H1 (cell line): ENCODE measurements at regions not wholly inside any gene's neighbourhood (a gene's known extent, or its start where the extent isn't known, plus 50 kb on each side); places are given as distances from the start of the nearest gene placed in this dataset.

Experiments
- CTCF ChIA-PET: fragments of 300-600 bp; sonication (Branson Sonifier 250); formaldehyde crosslinking; loops from one replicate; lab custom pipeline; 2021; ENCODE audit not compliant: partially characterized antibody; lab: Charles Lee
- POLR2A ChIA-PET: fragments of 300-600 bp; sonication (Branson Sonifier 250); formaldehyde crosslinking; loops from one replicate; lab custom pipeline; 2021; ENCODE audit warnings: inconsistent platforms; ENCODE audit not compliant: partially characterized antibody; lab: Charles Lee
- DNase-seq, 2 experiments: peaks; one replicate each; pipeline versions ENCODE4 v3.0.0 to v3.0.0-alpha.2; 2010 to 2022; ENCODE audit warnings: low spot score in 2 of 2, low read depth in 1 of 2, mixed read lengths in 1 of 2
- FAIRE-seq: peaks from 2 replicates; lab custom pipeline; 2011; peaks lifted over from hg19 to GRCh38; lab: Jason Lieb, UNC
- H2AFZ ChIP-seq: 2 replicates; pipeline ENCODE4 v1.8.1; 2012; ENCODE audit warnings: low read length, inconsistent platforms
- H2AK5ac ChIP-seq: 2 replicates; pipeline ENCODE4 v1.6.1; 2013; ENCODE audit warnings: low read depth, low read length
- H2BK120ac ChIP-seq: replicated peaks from 2 replicates; pipeline ENCODE3; 2013; ENCODE audit warnings: low read depth, low read length, inconsistent platforms
- H2BK12ac ChIP-seq: 2 replicates; pipeline ENCODE4 v1.6.1; 2013; ENCODE audit warnings: low read depth, low read length
- H2BK15ac ChIP-seq: 2 replicates; pipeline ENCODE4 v1.6.1; 2013; ENCODE audit warnings: low read length
- H2BK20ac ChIP-seq: 2 replicates; pipeline ENCODE4 v1.6.1; 2013; ENCODE audit warnings: low read length
- H2BK5ac ChIP-seq: 2 replicates; pipeline ENCODE4 v1.6.1; 2013; ENCODE audit warnings: low read depth, low read length
- H3K14ac ChIP-seq: 2 replicates; pipeline ENCODE4 v1.6.1; 2013; ENCODE audit warnings: inconsistent platforms; ENCODE audit not compliant: insufficient read length
- H3K18ac ChIP-seq: 2 replicates; pipeline ENCODE4 v1.6.1; 2013; ENCODE audit warnings: low read length; ENCODE audit errors: extremely low read depth
- H3K23ac ChIP-seq: 2 replicates; pipeline ENCODE4 v1.6.1; 2013; ENCODE audit warnings: inconsistent platforms; ENCODE audit not compliant: insufficient read length
- H3K23me2 ChIP-seq: 2 replicates; pipeline ENCODE4 v1.6.1; 2013; ENCODE audit warnings: low read depth, low read length
- H3K27ac ChIP-seq: 2 replicates; pipeline ENCODE4 v1.6.1; 2011; ENCODE audit warnings: low read depth, low read length, inconsistent platforms
- H3K27me3 ChIP-seq, 4 experiments: replicated peaks in 1 of 4; 1 replicate in 1 of 4; 2 replicates in 3 of 4; pipeline versions ENCODE4 v1.6.1 to v1.8.1; 2011 to 2013; ENCODE audit warnings: low read length in 3 of 4, mild to moderate bottlenecking in 3 of 4, inconsistent platforms in 2 of 4, mixed read lengths in 2 of 4, moderate library complexity in 1 of 4; ENCODE audit not compliant: control insufficient read depth in 3 of 4, insufficient read depth in 3 of 4; ENCODE audit errors: extremely low read depth in 1 of 4
- H3K36me3 ChIP-seq, 4 experiments: 2 replicates each; pipeline versions ENCODE4 v1.6.1 to v1.8.1; 2011 to 2013; ENCODE audit warnings: mild to moderate bottlenecking in 4 of 4, low read length in 3 of 4, moderate library complexity in 2 of 4, control low read depth in 1 of 4, inconsistent platforms in 1 of 4; ENCODE audit not compliant: insufficient read depth in 4 of 4, control insufficient read depth in 2 of 4
- H3K4ac ChIP-seq: replicated peaks from 2 replicates; pipeline ENCODE3; 2013; ENCODE audit warnings: low read length, low read depth, mixed read lengths, inconsistent platforms; ENCODE audit not compliant: insufficient read length
- H3K4me1 ChIP-seq, 4 experiments: replicated peaks in 1 of 4; 1 replicate in 1 of 4; 2 replicates in 3 of 4; pipeline versions ENCODE4 v1.6.1 to v1.8.1; 2011 to 2013; ENCODE audit warnings: low read length in 3 of 4, inconsistent platforms in 2 of 4, mixed read lengths in 1 of 4; ENCODE audit not compliant: insufficient read depth in 4 of 4, control insufficient read depth in 3 of 4
- H3K4me2 ChIP-seq, 2 experiments: 2 replicates each; pipeline versions ENCODE4 v1.6.1 to v1.8.1; 2011 to 2013; ENCODE audit warnings: low read depth in 2 of 2, low read length in 2 of 2, control low read depth in 1 of 2, inconsistent platforms in 1 of 2, mild to moderate bottlenecking in 1 of 2; ENCODE audit not compliant: insufficient read depth in 1 of 2
- H3K4me3 ChIP-seq, 4 experiments: fragments of 200-600, 300-600 bp in 1 of 4; sonication (generic), shearing (Covaris generic), sonication (Bioruptor Twin) in 1 of 4; 2 replicates each; pipeline versions ENCODE4 v1.5.1 to v1.8.1; 2011 to 2016; ENCODE audit warnings: low read length in 4 of 4, low read depth in 3 of 4, control low read depth in 2 of 4, inconsistent platforms in 2 of 4, mild to moderate bottlenecking in 2 of 4, mixed read lengths in 1 of 4, moderate library complexity in 1 of 4; ENCODE audit not compliant: insufficient read depth in 2 of 4; ENCODE audit errors: extremely low read depth in 1 of 4
- H3K56ac ChIP-seq: replicated peaks from 2 replicates; pipeline ENCODE3; 2013; ENCODE audit warnings: low read depth, mild to moderate bottlenecking, mixed read lengths, low read length, inconsistent platforms; ENCODE audit not compliant: insufficient read length
- H3K79me1 ChIP-seq: 2 replicates; pipeline ENCODE4 v1.6.1; 2013; ENCODE audit warnings: low read depth, low read length, control low read depth
- H3K79me2 ChIP-seq, 2 experiments: 2 replicates each; pipeline versions ENCODE4 v1.6.1 to v1.8.1; 2012 to 2013; ENCODE audit warnings: low read length in 2 of 2, mild to moderate bottlenecking in 2 of 2, inconsistent platforms in 1 of 2; ENCODE audit not compliant: insufficient read depth in 2 of 2, control insufficient read depth in 1 of 2
- H3K9ac ChIP-seq, 4 experiments: replicated peaks in 1 of 4; 1 replicate in 1 of 4; 2 replicates in 3 of 4; pipeline versions ENCODE4 v1.6.1 to v1.8.1; 2011 to 2013; ENCODE audit warnings: low read depth in 3 of 4, low read length in 3 of 4, control low read depth in 2 of 4, mild to moderate bottlenecking in 2 of 4, moderate library complexity in 2 of 4, inconsistent platforms in 1 of 4; ENCODE audit errors: extremely low read depth in 1 of 4
- H3K9me3 ChIP-seq, 2 experiments: 2 replicates each; pipeline versions ENCODE4 v1.6.1 to v1.8.1; 2012 to 2013; ENCODE audit warnings: mild to moderate bottlenecking in 2 of 2, moderate library complexity in 2 of 2, control low read depth in 1 of 2, inconsistent platforms in 1 of 2, low read depth in 1 of 2, low read length in 1 of 2, mixed read lengths in 1 of 2; ENCODE audit not compliant: insufficient read depth in 2 of 2
- H4K20me1 ChIP-seq, 2 experiments: replicated peaks in 1 of 2; 2 replicates each; pipeline versions ENCODE3 to v1.8.1; 2011 to 2013; ENCODE audit warnings: inconsistent platforms in 2 of 2, low read length in 2 of 2, mild to moderate bottlenecking in 1 of 2; ENCODE audit not compliant: insufficient read depth in 2 of 2, control insufficient read depth in 1 of 2
- H4K5ac ChIP-seq: 2 replicates; pipeline ENCODE4 v1.6.1; 2013; ENCODE audit warnings: low read length, low read depth, mixed read lengths, inconsistent platforms; ENCODE audit not compliant: insufficient read length
- H4K8ac ChIP-seq: 2 replicates; pipeline ENCODE4 v1.8.0; 2013; ENCODE audit warnings: mild to moderate bottlenecking, moderate library complexity, low read length, inconsistent platforms; ENCODE audit not compliant: insufficient read depth; ENCODE audit errors: extremely low read depth
- H4K91ac ChIP-seq: replicated peaks from 2 replicates; pipeline ENCODE3; 2013; ENCODE audit warnings: low read length, mixed read lengths, inconsistent platforms; ENCODE audit not compliant: insufficient read length
- CEBPB ChIP-seq: IDR thresholded peaks from 2 replicates; pipeline ENCODE4 v1.6.1; 2012; ENCODE audit warnings: low read depth, low read length
- CHD1 ChIP-seq: IDR thresholded peaks from 2 replicates; pipeline ENCODE4 v1.6.1; 2012; ENCODE audit warnings: low read depth, low read length, improper control_type of control experiment
- CHD2 ChIP-seq: IDR thresholded peaks from 2 replicates; pipeline ENCODE4 v1.6.1; 2012; ENCODE audit warnings: low read length, improper control_type of control experiment
- FOSL1 ChIP-seq: IDR thresholded peaks from 2 replicates; pipeline ENCODE4 v1.6.1; 2011; ENCODE audit warnings: mild to moderate bottlenecking, low read depth, low read length, moderate library complexity; ENCODE audit not compliant: insufficient read depth
- GTF2F1 ChIP-seq: IDR thresholded peaks from 2 replicates; pipeline ENCODE4 v1.6.1; 2012; ENCODE audit warnings: low read depth, low read length, improper control_type of control experiment, borderline replicate concordance
- POLR2A ChIP-seq, 2 experiments: IDR thresholded peaks; 1 replicate in 1 of 2; 2 replicates in 1 of 2; pipeline ENCODE4 v1.6.1; 2011; ENCODE audit warnings: low read depth in 2 of 2, low read length in 2 of 2, mild to moderate bottlenecking in 2 of 2; ENCODE audit errors: control extremely low read depth in 1 of 2
- POLR2AphosphoS5 ChIP-seq: IDR thresholded peaks from 2 replicates; pipeline ENCODE4 v1.6.1; 2011; ENCODE audit warnings: low read depth, low read length
- ZNF274 ChIP-seq: IDR thresholded peaks from 2 replicates; pipeline ENCODE4 v1.7.0; 2012; ENCODE audit warnings: low read length, borderline replicate concordance; ENCODE audit errors: extremely low read depth
- WGBS, 2 experiments: shearing (Covaris generic) in 1 of 2; methylation state at CpG; one replicate each; pipeline versions ENCODE4 v1.1.6 to v1.1.7; 2013 to 2015; ENCODE audit warnings: low lambda C conversion rate in 2 of 2, mixed read lengths in 2 of 2, inconsistent platforms in 1 of 2, low coverage in 1 of 2, missing lambda C conversion rate in 1 of 2; ENCODE audit not compliant: insufficient replicate concordance in 2 of 2, insufficient coverage in 1 of 2, insufficient read length in 1 of 2; ENCODE audit errors: extremely low coverage in 1 of 2, missing lambda C conversion rate in 1 of 2; 5-methylcytosine and 5-hydroxymethylcytosine counted together
- TF ChIP-seq, protein P1 (sequence below): IDR thresholded peaks from 2 replicates; pipeline ENCODE4 v1.6.1; 2011; ENCODE audit warnings: low read depth, mild to moderate bottlenecking, low read length; ENCODE audit not compliant: insufficient read depth
- TF ChIP-seq, protein P2 (sequence below): IDR thresholded peaks from 2 replicates; pipeline ENCODE4 v1.6.1; 2011; ENCODE audit warnings: low read length, improper control_type of control experiment

DNA sequence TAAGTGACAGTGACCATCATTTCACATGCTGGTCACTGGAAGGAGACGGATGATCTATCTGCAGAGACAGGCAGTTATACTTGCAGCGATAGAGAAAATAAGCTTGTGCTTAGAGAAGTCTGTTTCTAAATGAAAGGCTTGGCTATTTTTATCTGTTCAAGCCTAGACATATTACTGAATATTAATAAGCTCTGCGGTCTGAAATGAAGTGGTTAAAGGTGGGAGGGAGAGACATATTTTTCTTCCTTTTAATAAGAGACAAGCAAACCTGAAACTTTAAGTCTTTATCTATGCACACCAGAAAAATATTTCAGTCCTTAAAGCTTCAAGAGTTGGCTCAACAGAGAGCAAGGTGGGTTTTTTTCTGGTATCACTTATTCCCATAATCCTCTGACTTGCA lies 99.0 kb downstream of the CD200R1L start:
- Histone ChIP-seq H2BK120ac (no peak overlapping the region), H3K4me1 (peaks cover 0 to 4% (median 2%) of the 10 kb centered on the region in 4 experiments; a peak in 3 of 7 replicates), H2BK15ac (no peak overlapping the region), H3K18ac (no peak overlapping the region), H3K9me3 (0 out of 4 replicates have a peak, but pooled peaks cover 0 to 4% of the 10 kb centered on the region in 2 experiments), H3K79me1 (no peaks in the 10 kb centered on the region), H3K9ac (no peak overlapping the region), H2AK5ac (no peak overlapping the region), H4K91ac (no peak overlapping the region), H3K23ac (no peak overlapping the region), H3K79me2 (no peaks in the 10 kb centered on the region), H2BK5ac (no peak overlapping the region), H3K23me2 (no peaks in the 10 kb centered on the region), H2AFZ (no peak overlapping the region), H3K14ac (no peak overlapping the region), H3K56ac (no peak overlapping the region), H2BK20ac (no peak overlapping the region), H3K36me3 (no peaks in the 10 kb centered on the region), H3K4ac (no peak overlapping the region), H3K27me3 (no peaks in the 10 kb centered on the region), H3K4me3 (no peak overlapping the region), H3K27ac (no peak overlapping the region), H4K20me1 (no peaks in the 10 kb centered on the region), H3K4me2 (no peak overlapping the region), H4K5ac (no peak overlapping the region), H4K8ac (no peak overlapping the region), H2BK12ac (no peak overlapping the region)
- TF ChIP-seq POLR2A (IDR thresholded peaks at IDR 0.05; ENCODE audit: control extremely low read depth in 1 of 2, low read depth in 2 of 2, low read length in 2 of 2), result no peak
- TF ChIP-seq ZNF274, result no peak
- no peak for TF ChIP-seq CHD1
- TF ChIP-seq, protein P1, sequence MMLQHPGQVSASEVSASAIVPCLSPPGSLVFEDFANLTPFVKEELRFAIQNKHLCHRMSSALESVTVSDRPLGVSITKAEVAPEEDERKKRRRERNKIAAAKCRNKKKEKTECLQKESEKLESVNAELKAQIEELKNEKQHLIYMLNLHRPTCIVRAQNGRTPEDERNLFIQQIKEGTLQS, result no peak
- no peak for TF ChIP-seq GTF2F1
- TF ChIP-seq CHD2, result no peak
- TF ChIP-seq, protein P2, sequence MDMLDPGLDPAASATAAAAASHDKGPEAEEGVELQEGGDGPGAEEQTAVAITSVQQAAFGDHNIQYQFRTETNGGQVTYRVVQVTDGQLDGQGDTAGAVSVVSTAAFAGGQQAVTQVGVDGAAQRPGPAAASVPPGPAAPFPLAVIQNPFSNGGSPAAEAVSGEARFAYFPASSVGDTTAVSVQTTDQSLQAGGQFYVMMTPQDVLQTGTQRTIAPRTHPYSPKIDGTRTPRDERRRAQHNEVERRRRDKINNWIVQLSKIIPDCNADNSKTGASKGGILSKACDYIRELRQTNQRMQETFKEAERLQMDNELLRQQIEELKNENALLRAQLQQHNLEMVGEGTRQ, result no peak
- TF ChIP-seq CEBPB, result no peak
- TF ChIP-seq FOSL1, result no peak
- no peak for TF ChIP-seq POLR2AphosphoS5
- 95% methylated on average over 3 of the region's 3 CpGs; no CpG with 5 or more reads in 1 of the 2 experiments for WGBS, 2 experiments
- ChIA-PET POLR2A (no interaction called here), CTCF (interaction anchor here (0.7 to 5.7 kb wide), 4 partner anchors 12 to 122 kb away, joined by 3 to 44 read pairs (median 3); no protein-coding TSS in a partner anchor)
- no peak for DNase-seq
- FAIRE-seq, result no peak
